Breast epithelium (tissue), 4 donors: ENCODE measurements at regions not wholly inside any gene's neighbourhood (a gene's known extent, or its start where the extent isn't known, plus 50 kb on each side); places are given as distances from the start of the nearest gene placed in this dataset.

ENCODE experiments used
- DNase-seq, 2 donors: peaks; one replicate each; pipeline ENCODE4 v3.0.0-alpha.2; 2019; ENCODE audit warnings: low spot score in 2 of 2
- H3K27ac ChIP-seq, 2 donors: fragments of 200-600 bp; sonication (generic) in 1 of 2; one replicate each; pipeline ENCODE4 v1.5.1; 2016 to 2019; ENCODE audit warnings: mild to moderate bottlenecking in 1 of 2
- H3K27me3 ChIP-seq, 2 donors: fragments of 200-600 bp; sonication (generic) in 1 of 2; one replicate each; pipeline versions ENCODE4 v1.5.1 to v1.6.0; 2017 to 2019; ENCODE audit warnings: control low read depth in 1 of 2, mild to moderate bottlenecking in 1 of 2
- H3K36me3 ChIP-seq: fragments of 200-600 bp; one replicate; pipeline ENCODE4 v1.5.1; 2019
- H3K4me1 ChIP-seq, 2 donors: fragments of 200-600 bp; sonication (generic); one replicate each; pipeline ENCODE4 v1.5.1; 2016 to 2019; ENCODE audit warnings: control low read depth in 1 of 2
- H3K4me3 ChIP-seq, 3 donors: fragments of 200-600 bp; sonication (generic); 1 replicate in 2 of 3; 2 replicates in 1 of 3; pipeline ENCODE4 v1.5.1; 2016 to 2019; ENCODE audit warnings: mild to moderate bottlenecking in 3 of 3, moderate library complexity in 2 of 3
- H3K9me3 ChIP-seq, 2 donors: fragments of 200-600 bp; sonication (generic) in 1 of 2; one replicate each; pipeline ENCODE4 v1.5.1; 2016 to 2019; ENCODE audit warnings: control low read depth in 1 of 2
- CTCF ChIP-seq, 3 donors: fragments of 450-650 bp; IDR thresholded peaks; one replicate each; pipeline ENCODE4 v1.5.1; 2016 to 2017; ENCODE audit warnings: antibody characterized with exemption in 3 of 3, mild to moderate bottlenecking in 3 of 3, moderate library complexity in 3 of 3
- POLR2A ChIP-seq: fragments of 450-650 bp; IDR thresholded peaks from one replicate; pipeline ENCODE4 v1.6.1; 2016; ENCODE audit warnings: antibody characterized with exemption, mild to moderate bottlenecking, moderate library complexity
- POLR2AphosphoS5 ChIP-seq, 3 donors: sonication (generic); formaldehyde crosslinking; IDR thresholded peaks; one replicate each; pipeline ENCODE4 v1.6.1; 2017; ENCODE audit warnings: antibody characterized with exemption in 3 of 3
- intact Hi-C: fragments of 100-400 bp; cut with DNase I; formaldehyde crosslinking; loops from one replicate; pipeline ENCODE4 v1.15.1; 2023; ENCODE audit warnings: low total_unique reads

DNA sequence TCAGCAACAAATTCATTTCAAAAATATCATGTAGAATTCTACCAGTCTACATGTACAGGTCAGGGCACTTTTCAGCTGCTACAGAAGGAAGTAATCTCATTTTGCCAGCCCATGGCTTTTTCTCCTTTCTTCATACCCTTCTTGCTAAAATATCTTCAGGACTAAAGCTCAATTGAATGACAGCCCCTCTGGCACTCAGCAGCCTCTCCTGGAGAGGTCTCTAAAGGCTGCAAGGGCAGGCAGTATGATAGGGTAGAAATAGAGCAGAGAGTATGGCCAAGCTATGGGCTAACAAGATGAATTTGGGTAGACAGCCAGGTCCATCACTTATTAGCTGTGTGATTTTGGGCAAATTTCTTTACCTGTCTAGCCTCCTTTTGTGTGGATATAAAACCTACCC is 224.6 kb upstream of the RPL34 start:
- H3K4me1 ChIP-seq, result no peaks in the 10 kb centered on the region
- TF ChIP-seq CTCF (IDR thresholded peaks at IDR 0.05), result no peak
- H3K27ac ChIP-seq, result no peak overlapping the region
- H3K9me3 ChIP-seq, result no peaks in the 10 kb centered on the region
- no peak for DNase-seq
- no peak overlapping the region for H3K4me3 ChIP-seq
- H3K36me3 ChIP-seq, result no peaks in the 10 kb centered on the region
- intact Hi-C loops, result no loop called here
- H3K27me3 ChIP-seq, result no peaks in the 10 kb centered on the region

DNA sequence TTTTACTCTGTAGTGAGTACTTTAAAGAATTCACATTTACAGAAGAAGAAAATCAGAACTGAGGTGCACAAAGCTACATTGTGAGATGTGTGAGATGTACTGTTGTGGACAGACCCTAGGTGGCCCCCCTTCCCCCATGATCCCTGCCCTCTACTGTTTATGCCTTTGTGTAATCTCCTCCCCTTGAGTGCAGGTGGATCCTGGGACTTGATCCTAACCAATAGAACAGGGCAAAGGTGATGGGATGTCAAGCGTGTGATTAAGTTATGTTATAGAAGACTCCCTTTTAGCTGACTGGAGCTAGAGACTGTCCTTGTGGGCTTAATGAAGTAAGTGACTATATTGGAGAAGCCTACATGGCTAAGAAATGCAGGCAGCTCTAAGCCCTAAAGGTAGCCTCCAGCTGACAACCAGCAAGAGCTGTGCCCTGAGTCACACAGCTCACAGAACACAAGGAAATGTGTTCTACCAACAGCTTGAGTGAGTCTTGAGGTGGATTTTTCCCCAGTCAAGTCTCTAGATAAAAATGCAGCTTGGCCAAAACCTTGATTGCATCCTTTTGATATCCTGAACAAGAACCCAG is 225.2 kb upstream of the LEF1 start:
- Histone ChIP-seq H3K36me3 (no peaks in the 10 kb centered on the region), H3K27ac (no peak overlapping the region), H3K27me3 (no peaks in the 10 kb centered on the region), H3K9me3 (no peaks in the 10 kb centered on the region), H3K4me3 (no peak overlapping the region), H3K4me1 (no peaks in the 10 kb centered on the region)
- no peak for TF ChIP-seq CTCF (IDR thresholded peaks at IDR 0.05)
- TF ChIP-seq POLR2A, result no peak
- no peak for TF ChIP-seq POLR2AphosphoS5 (IDR thresholded peaks at IDR 0.05)
- intact Hi-C loops, result no loop called here
- no peak for DNase-seq

DNA sequence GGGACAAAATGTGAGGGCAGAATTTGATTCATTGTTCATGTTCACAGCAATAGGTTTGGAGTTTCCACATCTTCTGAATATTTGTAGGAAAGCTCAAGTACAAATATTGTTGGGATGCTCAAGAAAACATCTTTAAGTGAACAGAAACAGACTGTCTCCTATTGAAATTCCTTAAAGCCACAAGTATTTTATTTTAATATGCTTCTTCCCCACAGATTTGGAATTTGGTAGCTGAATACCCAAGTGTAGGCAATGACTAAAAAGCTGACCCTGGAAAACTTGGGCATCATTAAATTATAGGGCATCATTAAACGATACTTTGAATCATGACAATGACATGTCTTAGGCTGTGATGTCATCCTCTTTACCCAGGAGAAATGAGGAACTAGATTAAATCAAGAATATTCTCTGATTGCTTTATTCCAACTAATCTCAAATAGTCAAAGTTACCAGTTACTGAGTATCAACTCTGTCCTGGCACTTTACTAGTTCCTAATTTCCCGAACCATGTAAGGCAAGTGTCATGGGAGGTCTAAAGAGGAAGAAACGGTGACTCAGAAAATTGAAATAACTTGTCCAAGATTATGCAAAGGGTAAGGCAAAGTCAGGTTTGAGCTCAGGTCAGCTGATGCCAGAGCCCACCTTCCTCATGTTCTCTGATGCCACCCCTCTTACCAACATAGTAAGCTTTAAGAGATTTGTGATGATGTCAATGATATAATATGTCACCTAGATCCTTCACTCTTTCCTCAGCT is 223.1 kb upstream of the LEF1 start:
- TF ChIP-seq CTCF (IDR thresholded peaks at IDR 0.05), result no peak
- intact Hi-C loops, result no loop called here
- Histone ChIP-seq H3K9me3 (no peaks in the 10 kb centered on the region), H3K4me1 (no peaks in the 10 kb centered on the region), H3K27me3 (no peaks in the 10 kb centered on the region), H3K27ac (no peak overlapping the region), H3K36me3 (no peaks in the 10 kb centered on the region), H3K4me3 (no peak overlapping the region)
- no peak for DNase-seq

GRCh38 chr4:108385076-108385475 is 216.3 kb upstream of the LEF1 start:
- Histone ChIP-seq H3K27ac (no peak overlapping the region), H3K4me3 (no peak overlapping the region), H3K27me3 (no peaks in the 10 kb centered on the region), H3K36me3 (no peaks in the 10 kb centered on the region), H3K9me3 (no peaks in the 10 kb centered on the region), H3K4me1 (no peaks in the 10 kb centered on the region)
- no peak for TF ChIP-seq POLR2A
- TF ChIP-seq POLR2AphosphoS5 (IDR thresholded peaks at IDR 0.05), result no peak
- TF ChIP-seq CTCF (IDR thresholded peaks at IDR 0.05), result no peak
- intact Hi-C loops, result no loop called here
- no peak for DNase-seq

- TF ChIP-seq POLR2AphosphoS5 (IDR thresholded peaks at IDR 0.05) (no peak), POLR2A (no peak), CTCF (IDR thresholded peaks at IDR 0.05) (no peak)
- intact Hi-C loops, result no loop called here
- H3K4me1 ChIP-seq, result no peaks in the 10 kb centered on the region
- H3K36me3 ChIP-seq, result no peaks in the 10 kb centered on the region
- H3K27ac ChIP-seq, result no peak overlapping the region
- no peaks in the 10 kb centered on the region for H3K27me3 ChIP-seq
- no peak overlapping the region for H3K4me3 ChIP-seq
- no peak for DNase-seq
- H3K9me3 ChIP-seq, result no peaks in the 10 kb centered on the region
Measured at GRCh38 chr4:108384544-108384943, 215.8 kb upstream of the LEF1 start.
